ENCODE measurements at regions not wholly inside any gene's neighbourhood (a gene's known extent, or its start where the extent isn't known, plus 50 kb on each side); places are given as distances from the start of the nearest gene placed in this dataset.

DNA sequence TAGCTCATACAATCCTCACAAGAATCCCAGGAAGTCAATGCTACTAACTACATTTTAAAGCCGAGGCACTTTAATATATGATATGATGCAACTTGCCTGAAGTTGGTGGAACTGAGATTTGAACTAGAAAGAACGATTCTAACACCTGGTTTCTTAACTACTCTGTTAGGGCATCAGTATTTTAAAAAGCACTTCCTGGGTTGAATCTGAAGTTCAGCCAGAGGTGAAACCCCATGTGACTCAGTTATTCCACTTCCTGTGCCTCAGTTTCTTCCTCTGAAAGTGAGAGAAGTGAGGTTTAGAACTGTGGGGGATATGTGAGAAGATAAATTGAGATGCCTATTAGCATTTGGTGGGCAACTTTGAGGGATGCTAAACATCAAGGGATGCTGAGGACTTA, 129.4 kb upstream of the ANKFN1 start:
- no peak for DNase-seq (ENCODE audit: low spot score)
- ChIA-PET CTCF (no interaction called here), POLR2A (ENCODE audit: low non-redundant PET) (no interaction called here)
- no peak for TF ChIP-seq CTCF (conservative IDR thresholded peaks at IDR 0.05; ENCODE audit: low read depth)
- no peak overlapping the region for H3K27ac ChIP-seq

- ChIA-PET CTCF (no interaction called here), POLR2A (ENCODE audit: low non-redundant PET) (no interaction called here)
- DNase-seq (ENCODE audit: low spot score): no peak
- no peak for TF ChIP-seq CTCF (conservative IDR thresholded peaks at IDR 0.05; ENCODE audit: low read depth)
- no peak overlapping the region for H3K27ac ChIP-seq
Observed at GRCh38 chr17:56026915-56027314, 126.4 kb upstream of the ANKFN1 start.

- no peak for TF ChIP-seq CTCF (conservative IDR thresholded peaks at IDR 0.05; ENCODE audit: low read depth)
- no peak overlapping the region for H3K27ac ChIP-seq
- ChIA-PET POLR2A (ENCODE audit: low non-redundant PET) (interaction anchor here (0.6 kb wide), 1 partner anchor 32 kb away, joined by 8 read pairs; no protein-coding TSS in a partner anchor), CTCF (interaction anchor here (0.6 kb wide), 1 partner anchor 258 kb away, joined by 3 read pairs; no protein-coding TSS in a partner anchor)
- no peak for DNase-seq (ENCODE audit: low spot score)
Observed at GRCh38 chr17:56028837-56029236, 124.4 kb upstream of the ANKFN1 start.

GRCh38 chr17:56030009-56030624, 123.2 kb upstream of the ANKFN1 start:
- ChIA-PET CTCF (no interaction called here), POLR2A (ENCODE audit: low non-redundant PET) (no interaction called here)
- no peak overlapping the region for H3K27ac ChIP-seq
- no peak for DNase-seq (ENCODE audit: low spot score)
- no peak for TF ChIP-seq CTCF (conservative IDR thresholded peaks at IDR 0.05; ENCODE audit: low read depth)

- no peak overlapping the region for H3K27ac ChIP-seq
- ChIA-PET CTCF (no interaction called here), POLR2A (ENCODE audit: low non-redundant PET) (no interaction called here)
- TF ChIP-seq CTCF (conservative IDR thresholded peaks at IDR 0.05; ENCODE audit: low read depth): no peak
- DNase-seq (ENCODE audit: low spot score): no peak
Observed at GRCh38 chr17:56031636-56032035, 121.6 kb upstream of the ANKFN1 start.

GRCh38 chr17:56034197-56034635, 119.1 kb upstream of the ANKFN1 start:
- H3K27ac ChIP-seq: no peak overlapping the region
- TF ChIP-seq CTCF (conservative IDR thresholded peaks at IDR 0.05; ENCODE audit: low read depth): no peak
- ChIA-PET POLR2A (ENCODE audit: low non-redundant PET) (no interaction called here), CTCF (no interaction called here)
- DNase-seq (ENCODE audit: low spot score): no peak
